ENCODE measurements at regions not wholly inside any gene's neighbourhood (a gene's known extent, or its start where the extent isn't known, plus 50 kb on each side); places are given as distances from the start of the nearest gene placed in this dataset.

- H3K4me1 ChIP-seq (ENCODE audit: insufficient read depth, poor library complexity, severe bottlenecking): no peaks in the 10 kb centered on the region
- ATAC-seq (ENCODE audit: low read depth) (no peak), DNase-seq (ENCODE audit: low spot score) (peak; percentile 68)
- no peaks in the 10 kb centered on the region for H3K9me3 ChIP-seq (ENCODE audit: severe bottlenecking)
- H3K27ac ChIP-seq (ENCODE audit: poor library complexity, severe bottlenecking): no peak overlapping the region
- no peak overlapping the region for H3K4me3 ChIP-seq (ENCODE audit: severe bottlenecking)
- H3K27me3 ChIP-seq (ENCODE audit: insufficient read depth, poor library complexity, severe bottlenecking): peaks cover 42% of the 10 kb centered on the region
- TF ChIP-seq CTCF (IDR thresholded peaks at IDR 0.05; ENCODE audit: poor library complexity, severe bottlenecking): no peak
- no peaks in the 10 kb centered on the region for H3K36me3 ChIP-seq (ENCODE audit: low read depth)
These were observed 79.5 kb upstream of the C14orf180 start for GRCh38 chr14:104499784-104500760.

GRCh38 chr14:104502060-104502459 lies 77.5 kb upstream of the C14orf180 start:
- H3K4me1 ChIP-seq (ENCODE audit: insufficient read depth, poor library complexity, severe bottlenecking): no peaks in the 10 kb centered on the region
- H3K4me3 ChIP-seq (ENCODE audit: severe bottlenecking): no peak overlapping the region
- no peak for ATAC-seq (ENCODE audit: low read depth)
- no peak for DNase-seq (ENCODE audit: low spot score)
- no peak overlapping the region for H3K27ac ChIP-seq (ENCODE audit: poor library complexity, severe bottlenecking)
- no peaks in the 10 kb centered on the region for H3K9me3 ChIP-seq (ENCODE audit: severe bottlenecking)
- no peaks in the 10 kb centered on the region for H3K36me3 ChIP-seq (ENCODE audit: low read depth)
- TF ChIP-seq CTCF (IDR thresholded peaks at IDR 0.05; ENCODE audit: poor library complexity, severe bottlenecking): no peak
- peaks cover 62% of the 10 kb centered on the region for H3K27me3 ChIP-seq (ENCODE audit: insufficient read depth, poor library complexity, severe bottlenecking)

GRCh38 chr14:104503691-104504090 lies 75.9 kb upstream of the C14orf180 start:
- Histone ChIP-seq H3K27me3 (ENCODE audit: insufficient read depth, poor library complexity, severe bottlenecking) (peaks cover 76% of the 10 kb centered on the region), H3K27ac (ENCODE audit: poor library complexity, severe bottlenecking) (no peak overlapping the region), H3K4me3 (ENCODE audit: severe bottlenecking) (no peak overlapping the region), H3K9me3 (ENCODE audit: severe bottlenecking) (no peaks in the 10 kb centered on the region), H3K36me3 (ENCODE audit: low read depth) (no peaks in the 10 kb centered on the region), H3K4me1 (ENCODE audit: insufficient read depth, poor library complexity, severe bottlenecking) (no peaks in the 10 kb centered on the region)
- ATAC-seq (ENCODE audit: low read depth) (no peak), DNase-seq (ENCODE audit: low spot score) (no peak)
- no peak for TF ChIP-seq CTCF (IDR thresholded peaks at IDR 0.05; ENCODE audit: poor library complexity, severe bottlenecking)

DNA sequence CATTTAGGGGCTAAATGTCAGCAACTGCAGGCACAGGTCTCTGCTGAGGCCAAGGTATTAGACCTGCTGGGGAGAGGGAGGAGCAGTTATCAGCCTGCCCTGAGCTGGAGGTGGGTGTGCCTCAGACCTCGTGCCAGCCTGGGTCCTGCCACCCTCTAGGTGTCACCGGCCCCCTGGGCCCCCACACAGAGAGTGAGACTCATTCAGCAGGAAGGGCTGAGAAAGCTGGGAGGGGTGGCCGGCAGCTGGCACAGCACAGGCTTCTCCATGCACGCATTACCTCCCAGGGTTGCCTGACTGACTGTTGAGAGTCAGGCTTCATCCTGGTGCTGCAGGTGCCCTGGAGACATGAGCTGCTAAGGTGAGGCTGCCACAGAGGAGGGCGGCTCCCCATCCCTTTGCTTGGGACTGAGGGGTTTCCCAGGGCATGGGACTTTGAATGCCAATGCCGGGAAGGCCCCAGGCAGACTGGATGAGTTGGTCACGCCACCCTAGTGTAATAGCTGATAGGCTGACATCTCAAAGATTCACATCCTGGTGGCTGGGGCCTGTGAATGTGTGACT lies 75.3 kb upstream of the C14orf180 start:
- no peak for DNase-seq (ENCODE audit: low spot score)
- H3K36me3 ChIP-seq (ENCODE audit: low read depth): no peaks in the 10 kb centered on the region
- no peak overlapping the region for H3K27ac ChIP-seq (ENCODE audit: poor library complexity, severe bottlenecking)
- H3K4me3 ChIP-seq (ENCODE audit: severe bottlenecking): no peak overlapping the region
- no peak for TF ChIP-seq CTCF (IDR thresholded peaks at IDR 0.05; ENCODE audit: poor library complexity, severe bottlenecking)
- no peaks in the 10 kb centered on the region for H3K4me1 ChIP-seq (ENCODE audit: insufficient read depth, poor library complexity, severe bottlenecking)
- H3K27me3 ChIP-seq (ENCODE audit: insufficient read depth, poor library complexity, severe bottlenecking): peaks cover 77% of the 10 kb centered on the region
- ATAC-seq (ENCODE audit: low read depth): no peak
- H3K9me3 ChIP-seq (ENCODE audit: severe bottlenecking): no peaks in the 10 kb centered on the region
